Caco-2 (cell line): ENCODE measurements at regions not wholly inside any gene's neighbourhood (a gene's known extent, or its start where the extent isn't known, plus 50 kb on each side); places are given as distances from the start of the nearest gene placed in this dataset.

Source experiments
- BruUV-seq: library from RNA; stranded (reverse); fragments of 400-500 nt; replicated peaks from 2 replicates; lab custom pipeline; 2021; lab: Mats Ljungman, UMichigan
- CTCF ChIA-PET: fragments of 300-600 bp; sonication (Branson Sonifier 250); formaldehyde crosslinking; loops from one replicate; lab custom pipeline; 2022; ENCODE audit warnings: antibody characterized with exemption; lab: Charles Lee
- POLR2A ChIA-PET: fragments of 300-600 bp; sonication (Branson Sonifier 250); formaldehyde crosslinking; loops from one replicate; lab custom pipeline; 2022; ENCODE audit warnings: antibody characterized with exemption; lab: Charles Lee
- DNase-seq, 2 experiments: peaks; one replicate each; pipeline versions ENCODE4 v3.0.0 to v3.0.0-alpha.2; 2020 to 2022
- H3K27me3 ChIP-seq: replicated peaks from 2 replicates; pipeline ENCODE4 v1.6.0; 2011; ENCODE audit warnings: low read length; ENCODE audit not compliant: control insufficient read depth, insufficient read depth
- H3K36me3 ChIP-seq: 2 replicates; pipeline ENCODE4 v1.5.1; 2011; ENCODE audit warnings: low read length; ENCODE audit not compliant: control insufficient read depth, insufficient read depth
- H3K4me1 ChIP-seq: fragments of 250-450 bp; sonication (Bioruptor Pico); 2 replicates; pipeline ENCODE4 v1.5.1; 2020; ENCODE audit warnings: mild to moderate bottlenecking
- H3K4me3 ChIP-seq: 2 replicates; pipeline ENCODE4 v1.5.1; 2011; ENCODE audit warnings: low read depth, mild to moderate bottlenecking, control low read depth, low read length
- H3K9me3 ChIP-seq: fragments of 250-450 bp; sonication (Bioruptor Pico); 2 replicates; pipeline ENCODE4 v1.5.1; 2020; ENCODE audit warnings: mild to moderate bottlenecking, moderate library complexity
- H3K27ac Mint-ChIP-seq: one replicate; pipeline ENCODE4 v1.8.0; 2022; ENCODE audit warnings: mixed read lengths; ENCODE audit not compliant: unreplicated experiment
- H3K27me3 Mint-ChIP-seq: one replicate; pipeline ENCODE4 v1.8.0; 2022; ENCODE audit warnings: mixed read lengths; ENCODE audit not compliant: insufficient read depth, unreplicated experiment
- H3K36me3 Mint-ChIP-seq: one replicate; pipeline ENCODE4 v1.8.0; 2022; ENCODE audit warnings: mild to moderate bottlenecking, mixed read lengths; ENCODE audit not compliant: insufficient read depth, unreplicated experiment
- H3K4me1 Mint-ChIP-seq: one replicate; pipeline ENCODE4 v1.8.0; 2022; ENCODE audit warnings: low read depth, mixed read lengths; ENCODE audit not compliant: unreplicated experiment
- H3K4me3 Mint-ChIP-seq: one replicate; pipeline ENCODE4 v1.8.0; 2022; ENCODE audit warnings: mild to moderate bottlenecking, moderate library complexity, mixed read lengths; ENCODE audit not compliant: unreplicated experiment
- H3K9me3 Mint-ChIP-seq: one replicate; pipeline ENCODE4 v1.8.0; 2022; ENCODE audit warnings: mixed read lengths; ENCODE audit not compliant: unreplicated experiment
- CTCF ChIP-seq, 2 experiments: fragments of 200-600 bp in 1 of 2; IDR thresholded peaks; 1 replicate in 1 of 2; 2 replicates in 1 of 2; pipeline versions ENCODE4 v1.5.1 to v1.8.0; 2011 to 2022; ENCODE audit warnings: antibody characterized with exemption in 1 of 2, control low read depth in 1 of 2, inconsistent platforms in 1 of 2, low read depth in 1 of 2, low read length in 1 of 2, mild to moderate bottlenecking in 1 of 2, moderate library complexity in 1 of 2; ENCODE audit not compliant: insufficient read depth in 1 of 2, severe bottlenecking in 1 of 2, unreplicated experiment in 1 of 2
- intact Hi-C: fragments of 100-400 bp; cut with micrococcal nuclease; formaldehyde crosslinking; loops from one replicate; pipeline ENCODE4 v1.10.0; 2022; ENCODE audit not compliant: unreplicated experiment

GRCh38 chr21:18636897-18637296, 233.3 kb upstream of the TMPRSS15 start:
- H3K36me3 Mint-ChIP-seq = no peaks in the 10 kb centered on the region
- DNase-seq = no peak
- H3K4me1 ChIP-seq = no peaks in the 10 kb centered on the region
- H3K4me1 Mint-ChIP-seq = no peaks in the 10 kb centered on the region
- H3K27ac Mint-ChIP-seq = no peak overlapping the region
- no peaks in the 10 kb centered on the region for H3K27me3 Mint-ChIP-seq
- H3K27me3 ChIP-seq = no peaks in the 10 kb centered on the region
- BruUV-seq = no TSS peak
- H3K4me3 Mint-ChIP-seq = no peak overlapping the region
- H3K9me3 Mint-ChIP-seq = no peaks in the 10 kb centered on the region
- ChIA-PET CTCF (no interaction called here), POLR2A (no interaction called here)
- intact Hi-C loops = no loop called here
- TF ChIP-seq CTCF (IDR thresholded peaks at IDR 0.05; ENCODE audit: insufficient read depth in 1 of 2, low read depth in 1 of 2, low read length in 1 of 2, severe bottlenecking in 1 of 2, unreplicated experiment in 1 of 2) = no peak
- H3K4me3 ChIP-seq = no peak overlapping the region
- no peaks in the 10 kb centered on the region for H3K36me3 ChIP-seq
- H3K9me3 ChIP-seq = no peaks in the 10 kb centered on the region

- no TSS peak for BruUV-seq
- Histone ChIP-seq H3K4me3 (no peak overlapping the region), H3K4me1 (peaks cover 6% of the 10 kb centered on the region; the same call in 1 of the 2 replicates), H3K9me3 (peaks cover 2% of the 10 kb centered on the region; the same call in 1 of the 2 replicates), H3K36me3 (no peaks in the 10 kb centered on the region), H3K27me3 (no peaks in the 10 kb centered on the region)
- CTCF ChIA-PET = no interaction called here
- TF ChIP-seq CTCF (IDR thresholded peaks at IDR 0.05; ENCODE audit: insufficient read depth in 1 of 2, low read depth in 1 of 2, low read length in 1 of 2, severe bottlenecking in 1 of 2, unreplicated experiment in 1 of 2) = no peak
- no peaks in the 10 kb centered on the region for H3K27me3 Mint-ChIP-seq
- H3K36me3 Mint-ChIP-seq = no peaks in the 10 kb centered on the region
- intact Hi-C loops = no loop called here
- H3K27ac Mint-ChIP-seq = no peak overlapping the region
- no peak for DNase-seq
- no peaks in the 10 kb centered on the region for H3K4me1 Mint-ChIP-seq
- H3K9me3 Mint-ChIP-seq = no peaks in the 10 kb centered on the region
- POLR2A ChIA-PET = no interaction called here
- H3K4me3 Mint-ChIP-seq = no peak overlapping the region
Measured at GRCh38 chr21:18646116-18646515, 242.5 kb upstream of the TMPRSS15 start.

GRCh38 chr21:18655931-18656330, 252.3 kb upstream of the TMPRSS15 start:
- intact Hi-C loops = no loop called here
- no peaks in the 10 kb centered on the region for H3K27me3 ChIP-seq
- H3K4me1 ChIP-seq = peaks cover 6% of the 10 kb centered on the region
- H3K9me3 ChIP-seq = no peaks in the 10 kb centered on the region
- H3K4me3 Mint-ChIP-seq = no peak overlapping the region
- H3K27ac Mint-ChIP-seq = no peak overlapping the region
- H3K36me3 Mint-ChIP-seq = no peaks in the 10 kb centered on the region
- TF ChIP-seq CTCF (IDR thresholded peaks at IDR 0.05; ENCODE audit: insufficient read depth in 1 of 2, low read depth in 1 of 2, low read length in 1 of 2, severe bottlenecking in 1 of 2, unreplicated experiment in 1 of 2) = no peak
- H3K9me3 Mint-ChIP-seq = no peaks in the 10 kb centered on the region
- no peak overlapping the region for H3K4me3 ChIP-seq
- BruUV-seq = no TSS peak
- no peaks in the 10 kb centered on the region for H3K36me3 ChIP-seq
- no peak for DNase-seq
- CTCF ChIA-PET = no interaction called here
- no peaks in the 10 kb centered on the region for H3K27me3 Mint-ChIP-seq
- no peaks in the 10 kb centered on the region for H3K4me1 Mint-ChIP-seq
- POLR2A ChIA-PET = no interaction called here
